Tibial artery (tissue), 4 donors: ENCODE measurements at regions not wholly inside any gene's neighbourhood (a gene's known extent, or its start where the extent isn't known, plus 50 kb on each side); places are given as distances from the start of the nearest gene placed in this dataset.

Source experiments
- DNase-seq, 2 donors: peaks; one replicate each; pipeline ENCODE4 v3.0.0-alpha.2; 2019
- H3K27ac ChIP-seq, 2 donors: fragments of 200-600 bp; sonication (generic) in 1 of 2; 1 replicate in 1 of 2; 2 replicates in 1 of 2; pipeline ENCODE4 v1.5.1; 2018 to 2019; ENCODE audit warnings: mild to moderate bottlenecking in 1 of 2
- H3K27me3 ChIP-seq, 2 donors: fragments of 200-600 bp; sonication (generic) in 1 of 2; one replicate each; pipeline versions ENCODE4 v1.5.1 to v1.6.0; 2016 to 2019
- H3K36me3 ChIP-seq, 3 donors: fragments of 200-600 bp; sonication (generic) in 2 of 3; one replicate each; pipeline ENCODE4 v1.5.1; 2016 to 2019; ENCODE audit warnings: mild to moderate bottlenecking in 2 of 3
- H3K4me1 ChIP-seq, 4 donors: fragments of 200-600 bp; sonication (generic) in 2 of 4; 1 replicate in 3 of 4; 2 replicates in 1 of 4; pipeline ENCODE4 v1.5.1; 2016 to 2019
- H3K4me3 ChIP-seq, 2 donors: fragments of 200-600 bp; sonication (generic) in 1 of 2; 1 replicate in 1 of 2; 2 replicates in 1 of 2; pipeline ENCODE4 v1.5.1; 2018 to 2019; ENCODE audit warnings: mild to moderate bottlenecking in 2 of 2
- H3K9me3 ChIP-seq, 3 donors: fragments of 200-600 bp; sonication (generic) in 1 of 3; one replicate each; pipeline ENCODE4 v1.5.1; 2016 to 2019
- CTCF ChIP-seq, 2 experiments: fragments of 200-600 bp in 1 of 2; fragments of 450-650 bp in 1 of 2; IDR thresholded peaks; one replicate each; pipeline ENCODE4 v1.5.1; 2017 to 2019; ENCODE audit warnings: antibody characterized with exemption in 2 of 2, mild to moderate bottlenecking in 1 of 2, moderate library complexity in 1 of 2
- intact Hi-C: fragments of 100-400 bp; cut with DNase I; formaldehyde crosslinking; loops from one replicate; pipeline ENCODE4 v1.15.0; 2023; ENCODE audit warnings: low total_unique reads

GRCh38 chr15:62748196-62748595 is 294.4 kb upstream of the TPM1 start:
- H3K9me3 ChIP-seq: no peaks in the 10 kb centered on the region
- peaks cover 0 to 17% (median 5%) of the 10 kb centered on the region in 3 donors for H3K36me3 ChIP-seq
- TF ChIP-seq CTCF (IDR thresholded peaks at IDR 0.05): no peak
- H3K27ac ChIP-seq: no peak overlapping the region
- no peak overlapping the region for H3K4me3 ChIP-seq
- intact Hi-C loops: no loop called here
- DNase-seq: no peak
- H3K4me1 ChIP-seq: peaks cover 0 to 10% (median 0%) of the 10 kb centered on the region in 4 donors
- H3K27me3 ChIP-seq: no peaks in the 10 kb centered on the region

GRCh38 chr15:62749036-62749815 is 293.3 kb upstream of the TPM1 start:
- Histone ChIP-seq H3K27ac (no peak overlapping the region), H3K9me3 (no peaks in the 10 kb centered on the region), H3K36me3 (peaks cover 0 to 17% (median 11%) of the 10 kb centered on the region in 3 donors), H3K4me3 (no peak overlapping the region), H3K27me3 (no peaks in the 10 kb centered on the region), H3K4me1 (peaks cover 0 to 12% (median 0%) of the 10 kb centered on the region in 4 donors)
- no peak for TF ChIP-seq CTCF (IDR thresholded peaks at IDR 0.05)
- no peak for DNase-seq
- intact Hi-C loops: no loop called here

GRCh38 chr15:62750471-62750870 is 292.1 kb upstream of the TPM1 start:
- peaks cover 0 to 12% (median 0%) of the 10 kb centered on the region in 4 donors for H3K4me1 ChIP-seq
- H3K27ac ChIP-seq: no peak overlapping the region
- intact Hi-C loops: no loop called here
- no peak for DNase-seq
- H3K9me3 ChIP-seq: no peaks in the 10 kb centered on the region
- peaks cover 0 to 19% (median 13%) of the 10 kb centered on the region in 3 donors for H3K36me3 ChIP-seq
- no peak overlapping the region for H3K4me3 ChIP-seq
- no peaks in the 10 kb centered on the region for H3K27me3 ChIP-seq
- no peak for TF ChIP-seq CTCF (IDR thresholded peaks at IDR 0.05)

DNA sequence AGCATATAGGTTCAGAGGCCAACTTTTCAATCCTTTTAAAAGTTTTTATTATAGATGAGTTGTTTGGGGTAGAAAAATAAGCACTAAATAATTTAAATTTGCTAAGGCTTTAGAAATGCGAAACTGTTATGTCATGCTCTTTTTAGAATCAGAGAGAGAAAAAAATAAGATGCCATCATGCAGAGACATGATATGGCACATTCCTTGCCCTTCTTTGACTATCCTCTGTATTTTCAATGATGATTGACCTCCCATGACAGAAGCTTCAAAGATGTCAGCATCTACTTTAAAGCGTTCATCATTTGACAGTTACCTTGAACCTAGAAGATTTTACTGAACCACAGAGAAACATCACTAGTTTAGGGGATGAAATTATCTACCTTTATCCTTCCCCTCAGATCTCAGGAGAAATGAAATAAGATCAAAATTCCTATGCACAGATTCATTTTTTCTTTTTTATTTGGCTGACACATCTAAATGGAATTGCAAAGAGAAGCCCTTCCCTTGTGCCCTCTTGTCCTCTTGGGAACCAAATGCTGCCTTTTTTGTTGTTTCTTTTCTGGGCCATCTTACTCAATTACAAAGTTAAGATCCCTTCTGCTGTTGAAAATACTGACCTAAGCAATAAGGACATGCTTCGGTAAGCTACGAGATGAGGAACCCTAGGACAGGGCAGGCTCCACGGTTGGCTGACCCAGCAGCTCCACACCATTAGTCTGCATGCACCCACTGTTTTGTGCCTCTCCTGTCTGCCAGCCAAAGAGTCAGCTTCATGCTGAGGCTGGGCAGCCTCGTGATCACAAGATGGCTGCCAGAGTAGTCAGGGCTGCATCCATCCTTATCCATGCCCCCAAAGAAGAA is 289.7 kb upstream of the TPM1 start:
- no peak for TF ChIP-seq CTCF (IDR thresholded peaks at IDR 0.05)
- Histone ChIP-seq H3K9me3 (no peaks in the 10 kb centered on the region), H3K27me3 (no peaks in the 10 kb centered on the region), H3K4me3 (no peak overlapping the region), H3K36me3 (peaks cover 0 to 24% (median 23%) of the 10 kb centered on the region in 3 donors), H3K4me1 (peaks cover 0 to 17% (median 3%) of the 10 kb centered on the region in 4 donors), H3K27ac (no peak overlapping the region)
- intact Hi-C loops: no loop called here
- no peak for DNase-seq

- Histone ChIP-seq H3K36me3 (peaks cover 0 to 24% (median 23%) of the 10 kb centered on the region in 3 donors), H3K4me1 (peaks cover 0 to 25% (median 10%) of the 10 kb centered on the region in 4 donors), H3K27me3 (no peaks in the 10 kb centered on the region), H3K4me3 (no peak overlapping the region), H3K9me3 (no peaks in the 10 kb centered on the region), H3K27ac (no peak overlapping the region)
- intact Hi-C loops: no loop called here
- TF ChIP-seq CTCF (IDR thresholded peaks at IDR 0.05): no peak
- no peak for DNase-seq
Observed at GRCh38 chr15:62753518-62754221, 288.9 kb upstream of the TPM1 start.
